ENCODE measurements at regions not wholly inside any gene's neighbourhood (a gene's known extent, or its start where the extent isn't known, plus 50 kb on each side); places are given as distances from the start of the nearest gene placed in this dataset.

DNA sequence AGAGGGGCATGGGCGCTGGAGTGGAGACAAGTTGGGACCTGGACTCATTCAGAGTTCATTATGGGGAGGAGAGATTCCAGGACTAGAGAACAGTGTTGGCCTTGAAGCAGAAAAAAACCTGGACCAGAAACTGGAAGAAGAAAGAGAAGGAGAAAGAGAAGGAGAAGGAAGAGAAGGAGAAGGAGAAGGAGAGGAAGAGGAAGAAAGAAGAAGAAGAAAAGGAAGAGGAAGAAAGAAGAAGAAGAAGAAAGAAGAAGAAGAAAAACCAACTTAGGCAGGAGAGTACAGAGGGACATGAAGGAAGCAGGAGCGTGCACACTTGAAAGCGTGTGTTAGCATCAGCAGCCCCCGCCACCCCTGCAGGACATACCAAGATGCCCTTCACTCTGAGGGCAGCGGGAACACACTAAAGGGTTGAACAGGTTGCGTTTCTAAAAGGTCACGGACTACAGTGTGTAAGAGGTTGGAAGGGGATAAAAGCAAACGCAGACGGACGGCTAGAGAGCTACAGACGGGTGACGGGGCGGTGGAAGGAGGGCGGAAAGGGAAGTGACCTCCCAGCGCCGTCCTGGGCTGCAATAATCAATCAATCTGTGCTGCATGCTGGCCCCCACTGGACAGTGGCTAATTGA is 95.3 kb downstream of the SEC61G start:
- no peak overlapping the region for H3K27ac ChIP-seq
- H3K27me3 ChIP-seq, result peaks cover 0 to 52% (median 29%) of the 10 kb centered on the region in 3 donors
- H3K36me3 ChIP-seq, result no peaks in the 10 kb centered on the region
- intact Hi-C loops (cut with DNase I; ENCODE audit: low total_unique reads), result no loop called here
- H3K4me1 ChIP-seq, result peaks cover 0 to 12% (median 11%) of the 10 kb centered on the region in 4 donors
- 12 to 18% (median 14%) methylated on average over 16 of the region's 16 CpGs for WGBS, 5 donors
- no peaks in the 10 kb centered on the region for H3K9me3 ChIP-seq
- DNase-seq, result no peak
- TF ChIP-seq POLR2AphosphoS5 (IDR thresholded peaks at IDR 0.05) (no peak), EP300 (IDR thresholded peaks at IDR 0.05) (no peak), CTCF (IDR thresholded peaks at IDR 0.05) (no peak), POLR2A (IDR thresholded peaks at IDR 0.05) (no peak)
- peak overlapping the region; percentile 36 to 45 (median 40) for H3K4me3 ChIP-seq

GRCh38 chr7:54663186-54663585 is 95.8 kb downstream of the SEC61G start:
- Histone ChIP-seq H3K9me3 (no peaks in the 10 kb centered on the region), H3K4me1 (peaks cover 0 to 12% (median 11%) of the 10 kb centered on the region in 4 donors), H3K4me3 (no peak overlapping the region), H3K27me3 (peaks cover 0 to 52% (median 29%) of the 10 kb centered on the region in 3 donors), H3K36me3 (no peaks in the 10 kb centered on the region), H3K27ac (no peak overlapping the region)
- TF ChIP-seq POLR2A (IDR thresholded peaks at IDR 0.05), result no peak
- TF ChIP-seq EP300 (IDR thresholded peaks at IDR 0.05), result no peak
- TF ChIP-seq CTCF (IDR thresholded peaks at IDR 0.05), result no peak
- no peak for TF ChIP-seq POLR2AphosphoS5 (IDR thresholded peaks at IDR 0.05)
- WGBS, 5 donors, result 79 to 91% (median 82%) methylated on average over 12 to 13 of the region's 13 CpGs
- no peak for DNase-seq
- intact Hi-C loops (cut with DNase I; ENCODE audit: low total_unique reads), result no loop called here

- Histone ChIP-seq H3K4me1 (peaks cover 0 to 12% (median 11%) of the 10 kb centered on the region in 4 donors), H3K9me3 (no peaks in the 10 kb centered on the region), H3K27me3 (peaks cover 0 to 52% (median 29%) of the 10 kb centered on the region in 3 donors), H3K27ac (no peak overlapping the region), H3K36me3 (no peaks in the 10 kb centered on the region), H3K4me3 (no peak overlapping the region)
- intact Hi-C loops (cut with DNase I; ENCODE audit: low total_unique reads), result no loop called here
- 68 to 81% (median 75%) methylated on average over 7 of the region's 7 CpGs for WGBS, 5 donors
- no peak for TF ChIP-seq POLR2A (IDR thresholded peaks at IDR 0.05)
- no peak for TF ChIP-seq EP300 (IDR thresholded peaks at IDR 0.05)
- TF ChIP-seq POLR2AphosphoS5 (IDR thresholded peaks at IDR 0.05), result no peak
- no peak for TF ChIP-seq CTCF (IDR thresholded peaks at IDR 0.05)
- no peak for DNase-seq
Observed at GRCh38 chr7:54662701-54663100, 96.3 kb downstream of the SEC61G start.

GRCh38 chr7:54653905-54654304 is 105.1 kb downstream of the SEC61G start:
- H3K27ac ChIP-seq, result no peak overlapping the region
- intact Hi-C loops (cut with DNase I; ENCODE audit: low total_unique reads), result no loop called here
- no peak overlapping the region for H3K4me3 ChIP-seq
- H3K9me3 ChIP-seq, result no peaks in the 10 kb centered on the region
- no peaks in the 10 kb centered on the region for H3K4me1 ChIP-seq
- DNase-seq, result no peak
- TF ChIP-seq CTCF (IDR thresholded peaks at IDR 0.05) (no peak), POLR2AphosphoS5 (IDR thresholded peaks at IDR 0.05) (no peak), EP300 (IDR thresholded peaks at IDR 0.05) (no peak), POLR2A (IDR thresholded peaks at IDR 0.05) (no peak)
- 70 to 76% (median 71%) methylated on average over 3 of the region's 3 CpGs for WGBS, 5 donors
- H3K36me3 ChIP-seq, result no peaks in the 10 kb centered on the region
- H3K27me3 ChIP-seq, result no peaks in the 10 kb centered on the region

All from stomach (tissue), 8 donors.